ENCODE measurements at regions not wholly inside any gene's neighbourhood (a gene's known extent, or its start where the extent isn't known, plus 50 kb on each side); places are given as distances from the start of the nearest gene placed in this dataset.

DNA sequence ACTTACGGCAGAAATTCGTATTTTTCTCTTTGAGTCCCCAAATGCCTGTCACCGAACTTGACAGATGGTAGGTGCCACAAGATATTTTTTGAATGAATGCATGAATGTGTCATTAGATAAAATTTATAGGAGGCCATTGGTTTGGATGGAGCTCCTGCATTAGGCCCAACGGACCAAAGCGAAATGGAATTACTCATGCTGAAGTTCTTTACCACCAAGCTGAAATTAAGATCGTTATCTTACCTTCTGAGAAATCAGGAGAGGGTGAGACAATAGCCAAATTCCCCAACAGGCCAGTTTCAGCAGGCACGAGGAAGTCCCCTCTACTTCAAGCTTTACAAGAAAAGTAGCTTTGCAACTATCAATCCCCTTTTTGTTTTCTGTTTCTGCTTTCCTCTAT lies 452.5 kb upstream of the ARGLU1 start:
- ChIA-PET POLR2A (no interaction called here), CTCF (no interaction called here)
- TF ChIP-seq, protein P1, sequence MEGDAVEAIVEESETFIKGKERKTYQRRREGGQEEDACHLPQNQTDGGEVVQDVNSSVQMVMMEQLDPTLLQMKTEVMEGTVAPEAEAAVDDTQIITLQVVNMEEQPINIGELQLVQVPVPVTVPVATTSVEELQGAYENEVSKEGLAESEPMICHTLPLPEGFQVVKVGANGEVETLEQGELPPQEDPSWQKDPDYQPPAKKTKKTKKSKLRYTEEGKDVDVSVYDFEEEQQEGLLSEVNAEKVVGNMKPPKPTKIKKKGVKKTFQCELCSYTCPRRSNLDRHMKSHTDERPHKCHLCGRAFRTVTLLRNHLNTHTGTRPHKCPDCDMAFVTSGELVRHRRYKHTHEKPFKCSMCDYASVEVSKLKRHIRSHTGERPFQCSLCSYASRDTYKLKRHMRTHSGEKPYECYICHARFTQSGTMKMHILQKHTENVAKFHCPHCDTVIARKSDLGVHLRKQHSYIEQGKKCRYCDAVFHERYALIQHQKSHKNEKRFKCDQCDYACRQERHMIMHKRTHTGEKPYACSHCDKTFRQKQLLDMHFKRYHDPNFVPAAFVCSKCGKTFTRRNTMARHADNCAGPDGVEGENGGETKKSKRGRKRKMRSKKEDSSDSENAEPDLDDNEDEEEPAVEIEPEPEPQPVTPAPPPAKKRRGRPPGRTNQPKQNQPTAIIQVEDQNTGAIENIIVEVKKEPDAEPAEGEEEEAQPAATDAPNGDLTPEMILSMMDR (IDR thresholded peaks at IDR 0.05; ENCODE audit: control extremely low read depth, extremely low read depth, low read depth, missing control alignments): no peak
- no peak for DNase-seq (ENCODE audit: extremely low spot score)

DNA sequence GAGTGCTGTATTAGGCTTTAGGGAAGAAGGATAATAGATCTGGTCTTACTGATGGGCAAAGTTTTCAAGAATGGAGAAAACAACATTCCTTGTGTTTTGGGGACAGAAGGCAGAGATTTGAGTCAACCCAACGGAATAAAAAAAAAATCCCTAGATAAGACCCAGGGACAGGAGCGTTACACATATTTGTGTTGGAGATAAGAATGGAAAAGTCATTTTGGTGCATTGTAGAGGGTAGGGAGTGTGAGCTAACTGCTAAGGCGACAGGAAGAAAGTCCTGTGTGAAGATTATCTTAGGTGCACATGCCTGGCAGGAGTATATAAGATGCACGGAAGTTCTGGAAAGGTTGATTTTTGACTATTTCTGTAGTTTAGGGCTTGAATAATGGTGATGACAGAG lies 450.3 kb upstream of the ARGLU1 start:
- TF ChIP-seq, protein P1 (IDR thresholded peaks at IDR 0.05; ENCODE audit: control extremely low read depth, extremely low read depth, low read depth, missing control alignments): no peak
- POLR2A ChIA-PET: no interaction called here
- DNase-seq (ENCODE audit: extremely low spot score): no peak
- CTCF ChIA-PET: interaction anchor here (1.4 kb wide), 1 partner anchor 7 kb away, joined by 4 read pairs; no protein-coding TSS in a partner anchor

DNA sequence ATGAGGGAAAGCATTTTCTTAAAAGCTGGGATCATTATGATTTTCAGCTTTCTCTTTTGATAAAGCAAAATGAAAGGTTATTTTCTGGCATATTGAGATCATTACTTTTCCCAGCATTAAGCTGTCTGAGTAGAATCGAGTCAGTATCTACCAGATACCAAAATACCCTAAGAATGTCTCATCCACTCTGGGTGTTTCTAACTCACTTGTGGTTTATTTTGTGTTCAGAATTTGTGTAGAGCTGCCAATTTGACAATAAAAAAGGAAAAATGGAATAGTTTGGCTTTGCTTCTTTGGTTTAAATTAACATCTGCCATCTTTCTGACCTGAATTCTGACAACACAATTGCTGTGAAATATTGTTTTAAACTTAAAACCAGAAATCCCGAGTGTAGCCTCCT lies 438.7 kb upstream of the ARGLU1 start:
- ChIA-PET POLR2A (no interaction called here), CTCF (no interaction called here)
- no peak for DNase-seq (ENCODE audit: extremely low spot score)
- TF ChIP-seq, protein P1 (IDR thresholded peaks at IDR 0.05; ENCODE audit: control extremely low read depth, extremely low read depth, low read depth, missing control alignments): no peak

DNA sequence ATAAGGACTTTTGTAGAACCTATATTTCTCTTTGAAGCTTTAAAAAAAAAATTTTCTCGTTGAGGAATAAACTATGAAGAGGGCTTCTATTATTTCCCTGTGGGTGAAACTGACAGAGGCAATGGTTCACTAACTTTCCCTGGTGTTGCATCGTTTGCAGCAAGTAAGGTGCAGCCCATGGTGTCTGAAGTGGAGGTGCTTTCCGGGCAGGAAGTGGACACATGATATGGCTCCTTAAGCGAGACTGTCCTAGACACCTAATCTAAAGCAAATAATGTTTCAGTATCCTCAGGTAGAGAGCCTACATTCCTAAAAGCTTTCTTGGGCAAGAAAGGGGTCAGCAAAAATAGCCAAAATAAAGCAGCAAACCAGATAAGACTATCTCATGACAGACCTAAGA lies 437.6 kb upstream of the ARGLU1 start:
- CTCF ChIA-PET: no interaction called here
- POLR2A ChIA-PET: no interaction called here
- TF ChIP-seq, protein P1 (IDR thresholded peaks at IDR 0.05; ENCODE audit: control extremely low read depth, extremely low read depth, low read depth, missing control alignments): no peak

DNA sequence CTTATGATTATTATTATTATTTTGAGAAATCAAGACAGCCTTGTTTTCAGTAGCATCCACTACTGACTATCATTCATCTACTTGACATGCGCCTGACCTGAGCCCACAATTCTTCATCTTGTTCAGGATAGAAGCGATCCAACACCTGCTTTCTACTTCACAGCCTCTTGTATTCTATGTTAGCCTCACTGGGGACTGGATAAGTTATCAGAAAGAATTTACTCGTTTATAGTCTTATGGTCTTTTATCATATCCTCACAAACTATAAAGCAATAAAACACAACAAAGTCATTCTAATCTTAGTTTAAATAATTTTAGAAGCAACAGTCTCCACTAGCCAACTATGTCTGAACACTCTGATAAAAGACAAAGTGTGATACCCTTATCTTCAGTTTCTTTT lies 436.0 kb upstream of the ARGLU1 start:
- DNase-seq (ENCODE audit: extremely low spot score): no peak
- TF ChIP-seq, protein P1 (IDR thresholded peaks at IDR 0.05; ENCODE audit: control extremely low read depth, extremely low read depth, low read depth, missing control alignments): no peak
- POLR2A ChIA-PET: no interaction called here
- CTCF ChIA-PET: interaction anchor here (1.4 to 1.8 kb wide), 2 partner anchors 10 kb away, joined by 4 to 5 read pairs; no protein-coding TSS in a partner anchor

More for the DNA sequence above, 437.6 kb upstream of the ARGLU1 start:
- no peak for DNase-seq (ENCODE audit: extremely low spot score)

DNA sequence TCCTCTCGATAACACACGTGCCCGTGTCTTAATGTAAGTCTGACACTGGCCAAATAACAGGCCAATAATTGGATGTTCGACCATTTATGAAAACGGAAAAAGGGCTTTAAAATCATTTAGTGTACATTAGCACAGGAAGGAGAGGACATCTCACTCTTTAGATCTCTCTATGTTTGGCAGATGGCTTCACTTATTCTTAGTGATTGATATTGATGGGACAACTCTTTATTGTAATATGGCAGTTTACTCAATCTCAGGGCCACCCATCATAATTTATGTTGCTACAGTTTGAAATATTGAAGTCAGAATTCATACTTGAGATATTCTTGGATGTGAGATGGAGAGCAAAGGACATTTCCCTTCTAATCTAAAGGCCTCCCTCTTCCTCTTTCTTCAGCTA lies 430.7 kb upstream of the ARGLU1 start:
- ChIA-PET CTCF (no interaction called here), POLR2A (no interaction called here)
- TF ChIP-seq, protein P1 (IDR thresholded peaks at IDR 0.05; ENCODE audit: control extremely low read depth, extremely low read depth, low read depth, missing control alignments): no peak
- no peak for DNase-seq (ENCODE audit: extremely low spot score)

DNA sequence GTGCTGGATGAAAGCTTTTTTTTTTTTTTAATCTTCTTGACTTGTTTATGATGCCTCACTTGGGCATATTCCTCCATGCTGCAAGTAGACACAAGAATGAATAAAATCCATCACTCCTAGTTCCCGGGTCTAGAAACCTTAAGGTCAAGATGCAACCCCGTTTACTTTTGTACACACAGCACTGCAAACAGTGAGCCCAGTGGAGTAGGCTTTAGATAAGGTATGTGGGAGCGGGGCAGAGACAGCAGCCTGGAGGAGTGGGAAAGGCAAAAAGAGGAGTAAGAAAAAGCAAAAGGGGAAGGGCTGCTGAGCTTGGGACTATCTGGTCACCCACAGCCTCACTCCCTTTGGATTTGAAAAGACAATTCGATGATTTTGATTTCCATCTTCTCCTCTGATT lies 429.8 kb upstream of the ARGLU1 start:
- CTCF ChIA-PET: no interaction called here
- TF ChIP-seq, protein P1 (IDR thresholded peaks at IDR 0.05; ENCODE audit: control extremely low read depth, extremely low read depth, low read depth, missing control alignments): no peak
- DNase-seq (ENCODE audit: extremely low spot score): no peak
- POLR2A ChIA-PET: no interaction called here
